ENCODE measurements at regions not wholly inside any gene's neighbourhood (a gene's known extent, or its start where the extent isn't known, plus 50 kb on each side); places are given as distances from the start of the nearest gene placed in this dataset.

DNA sequence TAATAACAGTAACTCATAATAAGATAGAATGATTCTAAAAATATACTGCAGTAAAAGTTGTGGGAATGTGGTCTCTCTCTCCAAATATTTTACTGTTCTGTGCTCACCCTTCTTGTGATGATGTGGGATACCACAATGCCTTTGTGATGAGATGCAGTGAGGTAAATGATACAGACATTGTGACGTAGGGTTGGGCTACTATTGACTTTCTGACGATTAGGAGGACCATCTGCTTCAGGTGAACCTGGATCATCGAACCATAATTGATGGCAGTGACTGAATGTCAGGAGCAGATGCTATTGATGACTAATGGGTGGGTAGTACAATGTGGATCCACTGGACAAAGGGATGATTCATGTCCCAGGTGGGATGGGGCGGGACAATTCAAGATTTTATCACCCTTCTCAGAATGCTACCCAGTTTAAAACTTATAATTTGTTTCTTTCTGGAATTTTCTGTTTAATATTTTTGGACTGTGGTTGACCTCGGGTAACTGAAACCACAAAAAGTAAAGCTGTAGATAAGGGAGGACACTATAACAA, 73.9 kb upstream of the ARMC3 start:
- TF ChIP-seq POLR2A (IDR thresholded peaks at IDR 0.05; ENCODE audit: low read depth, low read length) = no peak
- TF ChIP-seq TAF1 (IDR thresholded peaks at IDR 0.05; ENCODE audit: borderline replicate concordance, low read depth, low read length) = no peak
- no peak for TF ChIP-seq POLR2AphosphoS5 (IDR thresholded peaks at IDR 0.05; ENCODE audit: low read depth, low read length)
